GM12892 (cell line): ENCODE measurements at regions not wholly inside any gene's neighbourhood (a gene's known extent, or its start where the extent isn't known, plus 50 kb on each side); places are given as distances from the start of the nearest gene placed in this dataset.

Experiments used
- POLR2A ChIP-seq: IDR thresholded peaks from 2 replicates; pipeline ENCODE4 v1.6.1; 2011; ENCODE audit warnings: low read depth, low read length, control low read depth
- POLR2AphosphoS5 ChIP-seq: IDR thresholded peaks from 2 replicates; pipeline ENCODE4 v1.6.1; 2011; ENCODE audit warnings: low read depth, low read length, control low read depth

DNA sequence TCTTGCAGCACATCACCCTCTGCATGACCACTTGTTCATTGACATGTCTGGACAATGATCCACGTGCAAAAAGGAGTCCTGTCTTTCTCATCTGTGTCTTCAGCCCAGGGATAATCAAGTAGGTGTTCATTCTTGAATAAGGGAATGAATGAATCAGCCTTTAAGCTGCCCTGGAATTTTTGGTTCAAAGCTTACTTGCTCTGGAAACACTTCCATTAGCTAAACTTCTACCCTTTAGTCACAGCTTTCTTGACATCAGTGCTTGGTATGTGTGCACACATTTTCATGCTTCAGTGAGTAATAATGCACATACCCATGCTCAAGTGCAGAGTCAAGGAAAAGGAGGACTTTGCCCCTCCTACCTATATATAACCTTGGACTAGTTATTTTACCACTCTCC, 103.0 kb upstream of the CDH13 start:
- TF ChIP-seq POLR2AphosphoS5: no peak
- TF ChIP-seq POLR2A: no peak
